HepG2 (cell line): ENCODE measurements at regions not wholly inside any gene's neighbourhood (a gene's known extent, or its start where the extent isn't known, plus 50 kb on each side); places are given as distances from the start of the nearest gene placed in this dataset.

Experiments used
- ATAC-seq: fragments of 200-7000 bp; cut with Tn5 transposase; 3 replicates; pipeline ENCODE4 v1.9.1; 2020; ENCODE audit warnings: mild to moderate bottlenecking, moderate library complexity
- BruUV-seq: library from RNA; stranded (reverse); fragments of 400-500 nt; replicated peaks from 2 replicates; lab custom pipeline; 2021; lab: Mats Ljungman, UMichigan
- CTCF ChIA-PET: fragments of 300-600 bp; formaldehyde crosslinking; extraction: SDS; loops from one replicate; lab custom pipeline; 2021; ENCODE audit warnings: low total read pairs, inconsistent platforms, low intra/inter-chr PET ratio; lab: Yijun Ruan, JAX
- POLR2A ChIA-PET: fragments of 350-600 bp; sonication (Branson Sonifier 250); formaldehyde crosslinking; loops from one replicate; lab custom pipeline; 2020; ENCODE audit warnings: antibody characterized with exemption, inconsistent platforms; lab: Yijun Ruan, JAX
- DNase-seq: peaks from one replicate; pipeline ENCODE4 v3.0.0-alpha.2; 2015; ENCODE audit warnings: low spot score
- FAIRE-seq: peaks from 3 replicates; lab custom pipeline; 2011; peaks lifted over from hg19 to GRCh38; lab: Jason Lieb, UNC
- H2AFZ ChIP-seq: one replicate; pipeline ENCODE4 v1.6.1; 2011; ENCODE audit warnings: low read length, inconsistent platforms
- H3K27ac ChIP-seq: fragments of 300-600 bp; 3 replicates; pipeline ENCODE4 v1.8.0; 2011; ENCODE audit warnings: mixed run types, mild to moderate bottlenecking, mixed read lengths, low read length, inconsistent platforms; ENCODE audit not compliant: insufficient read depth; ENCODE audit errors: extremely low read length
- H3K27me3 ChIP-seq, 2 experiments: fragments of 200-600 bp in 1 of 2; 2 replicates in 1 of 2; 3 replicates in 1 of 2; pipeline versions ENCODE4 v1.6.0 to v1.8.0; 2011; ENCODE audit warnings: low read length in 2 of 2, mild to moderate bottlenecking in 2 of 2, moderate library complexity in 2 of 2, inconsistent platforms in 1 of 2; ENCODE audit not compliant: insufficient read depth in 2 of 2, control insufficient read depth in 1 of 2
- H3K36me3 ChIP-seq, 2 experiments: fragments of 200-600 bp in 1 of 2; replicated peaks in 1 of 2; 2 replicates in 1 of 2; 3 replicates in 1 of 2; pipeline versions ENCODE4 v1.5.1 to v1.8.0; 2011; ENCODE audit warnings: low read length in 2 of 2, inconsistent platforms in 1 of 2; ENCODE audit not compliant: insufficient read depth in 2 of 2, control insufficient read depth in 1 of 2
- H3K4me1 ChIP-seq: 2 replicates; pipeline ENCODE4 v1.5.1; 2012; ENCODE audit warnings: low read length, inconsistent platforms; ENCODE audit not compliant: insufficient read depth
- H3K4me2 ChIP-seq: 2 replicates; pipeline ENCODE4 v1.6.0; 2011; ENCODE audit warnings: low read depth, low read length, inconsistent platforms
- H3K4me3 ChIP-seq, 3 experiments: fragments of 200-600 bp in 1 of 3; sonication (generic), shearing (Covaris generic) in 1 of 3; replicated peaks in 1 of 3; 2 replicates each; pipeline ENCODE4 v1.5.1; 2011 to 2016; ENCODE audit warnings: low read length in 3 of 3, inconsistent platforms in 2 of 3, low read depth in 2 of 3, mild to moderate bottlenecking in 2 of 3, control low read depth in 1 of 3, mixed read lengths in 1 of 3; ENCODE audit not compliant: insufficient read depth in 1 of 3
- H3K79me2 ChIP-seq: one replicate; pipeline ENCODE4 v1.6.1; 2011; ENCODE audit warnings: low read length, inconsistent platforms; ENCODE audit not compliant: insufficient read depth
- H3K9ac ChIP-seq: 2 replicates; pipeline ENCODE4 v1.6.0; 2011; ENCODE audit warnings: mild to moderate bottlenecking, low read depth, low read length, inconsistent platforms; ENCODE audit not compliant: insufficient read depth
- H3K9me3 ChIP-seq: 2 replicates; pipeline ENCODE4 v1.5.1; 2012; ENCODE audit warnings: mild to moderate bottlenecking, low read length
- H4K20me1 ChIP-seq: 2 replicates; pipeline ENCODE4 v1.6.0; 2011; ENCODE audit warnings: inconsistent platforms, mild to moderate bottlenecking, low read length, moderate library complexity; ENCODE audit not compliant: insufficient read depth
- ERF ChIP-seq: IDR thresholded peaks from 2 replicates; pipeline ENCODE4 v1.6.1; 2018; ENCODE audit warnings: missing biosample characterization, missing genetic modification reagents
- GZF1 ChIP-seq: sonication (generic); formaldehyde crosslinking; IDR thresholded peaks from 2 replicates; pipeline ENCODE4 v1.5.1; 2020; ENCODE audit warnings: mild to moderate bottlenecking, missing genetic modification reagents
- KDM5B ChIP-seq: sonication (generic); formaldehyde crosslinking; IDR thresholded peaks from 2 replicates; pipeline ENCODE4 v1.4.0; 2020; ENCODE audit warnings: missing genetic modification reagents, mild to moderate bottlenecking, borderline replicate concordance
- LCORL ChIP-seq, 2 experiments: fragments of 450-650 bp in 1 of 2; sonication (generic) in 1 of 2; formaldehyde crosslinking in 1 of 2; IDR thresholded peaks; 2 replicates each; pipeline versions ENCODE4 v1.5.0 to v1.6.1; 2017 to 2020; ENCODE audit warnings: antibody characterized with exemption in 1 of 2, missing genetic modification reagents in 1 of 2
- PHB2 ChIP-seq: fragments of 450-650 bp; IDR thresholded peaks from 2 replicates; pipeline ENCODE4 v1.6.1; 2018; ENCODE audit not compliant: partially characterized antibody
- RCOR2 ChIP-seq: IDR thresholded peaks from 2 replicates; pipeline ENCODE4 v1.6.1; 2016; ENCODE audit warnings: missing biosample characterization, missing genetic modification reagents
- TARDBP ChIP-seq: sonication (generic); formaldehyde crosslinking; IDR thresholded peaks from 2 replicates; pipeline ENCODE4 v1.8.0; 2022; ENCODE audit warnings: mild to moderate bottlenecking, missing genetic modification reagents
- THYN1 ChIP-seq: sonication (generic); formaldehyde crosslinking; IDR thresholded peaks from 2 replicates; pipeline ENCODE4 v1.8.1; 2023; ENCODE audit warnings: low read depth, mild to moderate bottlenecking, moderate library complexity, missing genetic modification reagents, borderline replicate concordance
- ZBTB8A ChIP-seq: sonication (generic); formaldehyde crosslinking; IDR thresholded peaks from 2 replicates; pipeline ENCODE4 v1.4.0; 2020; ENCODE audit warnings: mild to moderate bottlenecking, low read depth, missing genetic modification reagents, borderline replicate concordance
- ZMAT3 ChIP-seq: sonication (generic); formaldehyde crosslinking; conservative IDR thresholded peaks from 2 replicates; pipeline ENCODE4 v1.7.0; 2021; ENCODE audit warnings: missing genetic modification reagents
- ZNF577 ChIP-seq: sonication (generic); formaldehyde crosslinking; IDR thresholded peaks from 2 replicates; pipeline ENCODE4 v1.4.0; 2020; ENCODE audit warnings: mild to moderate bottlenecking, low read depth, missing genetic modification reagents, borderline replicate concordance
- WGBS: methylation state at CpG from one replicate; pipeline ENCODE4 v1.1.6; 2017; ENCODE audit warnings: low lambda C conversion rate; 5-methylcytosine and 5-hydroxymethylcytosine counted together
- in situ Hi-C: cut with HindIII; loops from 2 replicates; pipeline ENCODE4 v1.10.0; 2017; ENCODE audit warnings: low pct_unique_long_range_greater_than_20kb; ENCODE audit not compliant: extremely low pct_ligation_motif_present
- intact Hi-C: fragments of 100-400 bp; cut with micrococcal nuclease; formaldehyde crosslinking; loops from one replicate; pipeline ENCODE4 v1.10.0; 2022; ENCODE audit not compliant: unreplicated experiment
- TF ChIP-seq, protein P1 (sequence below): sonication (generic); formaldehyde crosslinking; IDR thresholded peaks from 2 replicates; pipeline ENCODE4 v1.5.1; 2020; ENCODE audit warnings: mild to moderate bottlenecking, missing genetic modification reagents
- TF ChIP-seq, protein P2 (sequence below): sonication (generic); formaldehyde crosslinking; IDR thresholded peaks from 2 replicates; pipeline ENCODE4 v1.8.0; 2022; ENCODE audit warnings: missing genetic modification reagents, mild to moderate bottlenecking, moderate library complexity, borderline replicate concordance

- Histone ChIP-seq H3K9ac (no peak overlapping the region), H3K36me3 (no peaks in the 10 kb centered on the region), H4K20me1 (no peaks in the 10 kb centered on the region), H3K4me2 (no peak overlapping the region), H3K27me3 (no peaks in the 10 kb centered on the region), H2AFZ (no peak overlapping the region), H3K4me1 (no peaks in the 10 kb centered on the region), H3K79me2 (no peaks in the 10 kb centered on the region), H3K9me3 (no peaks in the 10 kb centered on the region), H3K4me3 (no peak overlapping the region), H3K27ac (no peak overlapping the region)
- no peak for FAIRE-seq
- in situ Hi-C loops, result no loop called here
- CTCF ChIA-PET, result no interaction called here
- intact Hi-C loops, result no loop called here
- DNase-seq, result no peak
- WGBS, result 1% methylated on average over 2 of the region's 2 CpGs
- POLR2A ChIA-PET, result no interaction called here
- TF ChIP-seq, protein P1, sequence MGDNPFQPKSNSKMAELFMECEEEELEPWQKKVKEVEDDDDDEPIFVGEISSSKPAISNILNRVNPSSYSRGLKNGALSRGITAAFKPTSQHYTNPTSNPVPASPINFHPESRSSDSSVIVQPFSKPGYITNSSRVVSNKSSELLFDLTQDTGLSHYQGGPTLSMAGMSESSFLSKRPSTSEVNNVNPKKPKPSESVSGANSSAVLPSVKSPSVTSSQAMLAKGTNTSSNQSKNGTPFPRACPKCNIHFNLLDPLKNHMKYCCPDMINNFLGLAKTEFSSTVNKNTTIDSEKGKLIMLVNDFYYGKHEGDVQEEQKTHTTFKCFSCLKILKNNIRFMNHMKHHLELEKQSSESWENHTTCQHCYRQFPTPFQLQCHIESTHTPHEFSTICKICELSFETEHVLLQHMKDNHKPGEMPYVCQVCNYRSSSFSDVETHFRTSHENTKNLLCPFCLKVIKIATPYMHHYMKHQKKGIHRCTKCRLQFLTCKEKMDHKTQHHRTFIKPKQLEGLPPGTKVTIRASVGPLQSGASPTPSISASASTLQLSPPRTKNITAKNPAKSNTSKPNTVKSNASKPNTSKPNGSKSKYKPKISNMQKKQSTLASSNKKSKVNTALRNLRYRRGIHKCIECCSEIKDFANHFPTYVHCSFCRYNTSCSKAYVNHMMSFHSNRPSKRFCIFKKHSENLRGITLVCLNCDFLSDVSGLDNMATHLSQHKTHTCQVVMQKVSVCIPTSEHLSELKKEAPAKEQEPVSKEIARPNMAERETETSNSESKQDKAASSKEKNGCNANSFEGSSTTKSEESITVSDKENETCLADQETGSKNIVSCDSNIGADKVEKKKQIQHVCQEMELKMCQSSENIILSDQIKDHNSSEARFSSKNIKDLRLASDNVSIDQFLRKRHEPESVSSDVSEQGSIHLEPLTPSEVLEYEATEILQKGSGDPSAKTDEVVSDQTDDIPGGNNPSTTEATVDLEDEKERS (CRISPR knock-in tag), result no peak
- TF ChIP-seq LCORL (IDR thresholded peaks at IDR 0.05) (no peak), LCORL (CRISPR knock-in tag; IDR thresholded peaks at IDR 0.05) (no peak)
- ATAC-seq, result no peak
- BruUV-seq, result no TSS peak
Measured at GRCh38 chr4:111666826-111667360, 478.4 kb upstream of the FAM241A start.

GRCh38 chr4:111671756-111672155 lies 473.5 kb upstream of the FAM241A start:
- ATAC-seq (no peak), DNase-seq (no peak), FAIRE-seq (no peak)
- Histone ChIP-seq H3K36me3 (no peaks in the 10 kb centered on the region), H3K79me2 (no peaks in the 10 kb centered on the region), H3K4me3 (no peak overlapping the region), H3K4me2 (no peak overlapping the region), H4K20me1 (no peaks in the 10 kb centered on the region), H3K9me3 (no peaks in the 10 kb centered on the region), H3K9ac (no peak overlapping the region), H3K4me1 (no peaks in the 10 kb centered on the region), H2AFZ (no peak overlapping the region), H3K27me3 (no peaks in the 10 kb centered on the region), H3K27ac (no peak overlapping the region)
- intact Hi-C loops (no loop called here), in situ Hi-C loops (no loop called here)
- ChIA-PET POLR2A (no interaction called here), CTCF (no interaction called here)
- no peak for TF ChIP-seq ZMAT3 (CRISPR knock-in tag)
- TF ChIP-seq GZF1 (CRISPR knock-in tag), result no peak
- TF ChIP-seq RCOR2 (CRISPR knock-in tag), result no peak
- TF ChIP-seq PHB2, result no peak
- no peak for TF ChIP-seq ZBTB8A (CRISPR knock-in tag)
- TF ChIP-seq ERF (CRISPR knock-in tag), result no peak
- no peak for TF ChIP-seq TARDBP (CRISPR knock-in tag)
- no peak for TF ChIP-seq THYN1 (CRISPR knock-in tag)
- no peak for TF ChIP-seq KDM5B (CRISPR knock-in tag)
- TF ChIP-seq ZNF577 (CRISPR knock-in tag), result no peak
- TF ChIP-seq, protein P2, sequence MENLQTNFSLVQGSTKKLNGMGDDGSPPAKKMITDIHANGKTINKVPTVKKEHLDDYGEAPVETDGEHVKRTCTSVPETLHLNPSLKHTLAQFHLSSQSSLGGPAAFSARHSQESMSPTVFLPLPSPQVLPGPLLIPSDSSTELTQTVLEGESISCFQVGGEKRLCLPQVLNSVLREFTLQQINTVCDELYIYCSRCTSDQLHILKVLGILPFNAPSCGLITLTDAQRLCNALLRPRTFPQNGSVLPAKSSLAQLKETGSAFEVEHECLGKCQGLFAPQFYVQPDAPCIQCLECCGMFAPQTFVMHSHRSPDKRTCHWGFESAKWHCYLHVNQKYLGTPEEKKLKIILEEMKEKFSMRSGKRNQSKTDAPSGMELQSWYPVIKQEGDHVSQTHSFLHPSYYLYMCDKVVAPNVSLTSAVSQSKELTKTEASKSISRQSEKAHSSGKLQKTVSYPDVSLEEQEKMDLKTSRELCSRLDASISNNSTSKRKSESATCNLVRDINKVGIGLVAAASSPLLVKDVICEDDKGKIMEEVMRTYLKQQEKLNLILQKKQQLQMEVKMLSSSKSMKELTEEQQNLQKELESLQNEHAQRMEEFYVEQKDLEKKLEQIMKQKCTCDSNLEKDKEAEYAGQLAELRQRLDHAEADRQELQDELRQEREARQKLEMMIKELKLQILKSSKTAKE (CRISPR knock-in tag), result no peak
- 11% methylated on average over 2 of the region's 2 CpGs for WGBS
- no TSS peak for BruUV-seq
